Esophagus muscularis mucosa (tissue), 4 donors: ENCODE measurements at regions not wholly inside any gene's neighbourhood (a gene's known extent, or its start where the extent isn't known, plus 50 kb on each side); places are given as distances from the start of the nearest gene placed in this dataset.

Source experiments
- EP300 ChIP-seq: sonication (generic); formaldehyde crosslinking; IDR thresholded peaks from one replicate; pipeline ENCODE4 v1.6.1; 2017; ENCODE audit warnings: antibody characterized with exemption
- POLR2A ChIP-seq: fragments of 450-650 bp; IDR thresholded peaks from one replicate; pipeline ENCODE4 v1.6.1; 2017; ENCODE audit warnings: antibody characterized with exemption, moderate library complexity, mild to moderate bottlenecking, low read depth
- POLR2AphosphoS5 ChIP-seq, 2 donors: sonication (generic); formaldehyde crosslinking; IDR thresholded peaks; one replicate each; pipeline ENCODE4 v1.6.1; 2017; ENCODE audit warnings: antibody characterized with exemption in 2 of 2
- TF ChIP-seq, protein P1 (sequence below), 3 experiments: fragments of 200-600 bp in 2 of 3; fragments of 450-650 bp in 1 of 3; sonication (generic) in 2 of 3; IDR thresholded peaks; one replicate each; pipeline ENCODE4 v1.5.1; 2017 to 2019; ENCODE audit warnings: antibody characterized with exemption in 3 of 3, mild to moderate bottlenecking in 2 of 3, moderate library complexity in 1 of 3

DNA sequence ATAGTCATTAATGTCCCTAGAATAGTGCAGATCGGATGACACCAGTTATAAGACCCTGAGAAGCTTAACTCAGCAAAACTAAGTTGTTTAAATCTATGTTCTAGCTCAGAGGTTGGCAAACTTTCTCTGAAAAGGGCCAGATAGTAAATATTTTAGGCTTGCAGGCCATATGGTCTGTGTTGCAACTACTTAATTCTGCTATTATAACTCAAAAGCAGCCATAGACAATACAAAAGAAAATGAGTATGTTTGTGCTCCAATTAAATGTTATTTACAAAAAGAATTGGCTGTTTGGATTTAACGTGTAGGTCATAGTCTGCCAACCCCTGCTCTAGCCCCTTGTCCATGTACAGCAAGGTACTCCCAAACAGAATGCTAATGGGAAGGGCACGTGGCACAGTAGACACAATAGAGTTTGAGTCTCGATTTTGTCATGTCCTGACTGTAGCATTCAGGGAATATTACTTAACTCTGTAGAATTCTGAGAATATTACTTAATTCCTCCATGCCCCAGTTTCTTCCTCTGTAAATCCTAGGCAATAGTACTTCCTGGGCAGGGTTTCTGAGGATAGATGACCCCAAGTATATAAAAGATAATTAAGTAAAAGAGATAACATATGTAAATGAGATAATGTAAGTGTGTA is 70.5 kb upstream of the ATP2C1 start:
- TF ChIP-seq POLR2A (no peak), EP300 (no peak), POLR2AphosphoS5 (IDR thresholded peaks at IDR 0.05) (no peak)
- TF ChIP-seq, protein P1, sequence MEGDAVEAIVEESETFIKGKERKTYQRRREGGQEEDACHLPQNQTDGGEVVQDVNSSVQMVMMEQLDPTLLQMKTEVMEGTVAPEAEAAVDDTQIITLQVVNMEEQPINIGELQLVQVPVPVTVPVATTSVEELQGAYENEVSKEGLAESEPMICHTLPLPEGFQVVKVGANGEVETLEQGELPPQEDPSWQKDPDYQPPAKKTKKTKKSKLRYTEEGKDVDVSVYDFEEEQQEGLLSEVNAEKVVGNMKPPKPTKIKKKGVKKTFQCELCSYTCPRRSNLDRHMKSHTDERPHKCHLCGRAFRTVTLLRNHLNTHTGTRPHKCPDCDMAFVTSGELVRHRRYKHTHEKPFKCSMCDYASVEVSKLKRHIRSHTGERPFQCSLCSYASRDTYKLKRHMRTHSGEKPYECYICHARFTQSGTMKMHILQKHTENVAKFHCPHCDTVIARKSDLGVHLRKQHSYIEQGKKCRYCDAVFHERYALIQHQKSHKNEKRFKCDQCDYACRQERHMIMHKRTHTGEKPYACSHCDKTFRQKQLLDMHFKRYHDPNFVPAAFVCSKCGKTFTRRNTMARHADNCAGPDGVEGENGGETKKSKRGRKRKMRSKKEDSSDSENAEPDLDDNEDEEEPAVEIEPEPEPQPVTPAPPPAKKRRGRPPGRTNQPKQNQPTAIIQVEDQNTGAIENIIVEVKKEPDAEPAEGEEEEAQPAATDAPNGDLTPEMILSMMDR (IDR thresholded peaks at IDR 0.05) = no peak
